CD4-positive, alpha-beta T cell treated with Interferon gamma for 1 hour (primary cell): ENCODE measurements at regions not wholly inside any gene's neighbourhood (a gene's known extent, or its start where the extent isn't known, plus 50 kb on each side); places are given as distances from the start of the nearest gene placed in this dataset.
"Not testable (repeated sequence)": the region's sequence is repeated elsewhere in the genome, so short reads cannot be mapped to it uniquely, and the experiment has no call there.

ENCODE experiments used
- DNase-seq: peaks from one replicate; pipeline ENCODE4 v3.0.0-alpha.2; 2020

- no peak for DNase-seq
Measured at GRCh38 chr10:44752451-44753441, 158.4 kb upstream of the TMEM72 start.

DNA sequence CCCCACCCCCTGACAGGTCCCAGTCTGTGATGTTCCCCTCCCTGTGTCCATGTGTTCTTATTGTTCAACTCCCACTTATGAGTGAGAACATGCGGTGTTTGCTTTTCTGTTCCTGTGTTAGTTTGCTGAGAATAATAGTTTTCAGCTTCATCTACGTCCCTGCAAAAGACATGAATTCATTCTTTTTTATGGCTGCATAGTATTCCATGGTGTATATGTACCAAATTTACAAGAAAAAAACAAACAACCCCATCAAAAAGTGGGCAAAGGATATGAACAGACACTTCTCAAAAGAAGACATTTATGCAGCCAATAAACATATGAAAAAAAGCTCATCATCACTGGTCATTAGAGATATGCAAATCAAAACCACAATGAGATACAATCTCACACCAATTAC is 156.8 kb upstream of the TMEM72 start:
- not testable (repeated sequence) for DNase-seq

DNA sequence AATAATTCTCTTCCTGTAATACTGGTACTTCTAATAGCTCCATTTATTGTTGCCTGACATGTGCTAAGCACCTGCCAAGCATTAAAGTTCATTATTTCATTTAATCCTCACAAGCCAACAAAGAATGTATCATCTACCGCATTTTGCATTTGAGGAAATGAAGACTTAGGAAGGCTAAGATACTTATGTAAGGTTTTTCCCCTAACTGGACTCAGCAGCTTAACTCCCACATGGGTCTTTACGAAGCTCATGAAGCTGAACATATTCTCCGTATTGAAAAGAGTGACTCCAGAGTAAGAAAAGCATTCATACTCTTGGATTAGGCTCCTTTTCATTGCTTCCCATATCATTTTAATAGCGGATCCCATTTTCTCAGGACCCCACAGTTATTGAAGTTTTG is 155.7 kb upstream of the TMEM72 start:
- DNase-seq, result no peak

DNA sequence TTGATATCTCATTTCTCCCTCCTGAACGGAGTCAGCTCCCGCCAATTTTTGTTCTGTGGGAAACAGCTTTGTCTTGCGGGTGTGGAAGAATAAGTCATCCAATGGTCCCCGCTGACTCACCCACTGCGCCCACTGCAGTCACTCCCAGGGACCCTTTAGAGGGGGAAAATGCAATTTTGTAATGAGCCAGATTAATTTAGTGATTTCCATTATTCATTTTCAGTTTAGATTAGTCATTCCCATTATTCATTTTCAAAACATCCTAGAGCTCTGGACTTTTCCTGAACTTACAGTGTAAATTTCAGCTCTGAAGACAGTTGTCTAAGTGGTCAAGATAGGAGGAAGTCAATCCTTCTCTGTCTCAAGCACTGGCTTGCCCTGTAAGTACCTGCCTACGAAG is 154.9 kb upstream of the TMEM72 start:
- DNase-seq, result no peak

DNA sequence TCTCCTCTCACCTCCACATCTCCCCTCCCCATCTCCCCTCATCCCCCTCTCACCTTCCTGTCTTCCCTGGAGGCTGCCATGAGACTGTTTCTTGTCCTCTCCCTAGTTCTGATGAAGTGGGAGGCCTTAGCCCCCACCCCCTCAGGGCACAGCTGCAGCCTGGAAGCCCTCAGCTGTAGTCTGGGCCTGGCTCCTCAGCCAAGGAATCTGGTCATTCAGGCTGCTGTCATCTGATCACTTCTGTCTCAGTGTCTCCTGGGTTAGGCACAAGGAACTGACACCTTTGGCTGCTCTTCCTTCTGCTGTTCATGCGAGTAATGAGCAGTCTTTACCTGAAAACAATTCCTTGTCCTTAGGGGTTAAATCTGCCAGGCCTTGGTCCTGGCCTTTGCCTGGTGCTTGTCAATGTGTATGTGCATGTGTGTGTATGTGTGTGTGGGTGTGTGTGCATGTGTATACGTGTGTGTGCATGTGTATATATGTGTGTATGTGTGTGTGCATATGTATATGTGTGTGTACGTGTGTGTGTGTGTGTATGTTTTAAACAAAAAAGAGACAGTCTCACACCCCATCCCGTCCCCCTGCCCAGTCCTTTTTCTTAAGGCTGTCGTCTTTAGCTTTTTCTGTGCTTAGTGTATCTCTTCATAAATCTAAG is 153.5 kb upstream of the TMEM72 start:
- DNase-seq, result no peak

DNA sequence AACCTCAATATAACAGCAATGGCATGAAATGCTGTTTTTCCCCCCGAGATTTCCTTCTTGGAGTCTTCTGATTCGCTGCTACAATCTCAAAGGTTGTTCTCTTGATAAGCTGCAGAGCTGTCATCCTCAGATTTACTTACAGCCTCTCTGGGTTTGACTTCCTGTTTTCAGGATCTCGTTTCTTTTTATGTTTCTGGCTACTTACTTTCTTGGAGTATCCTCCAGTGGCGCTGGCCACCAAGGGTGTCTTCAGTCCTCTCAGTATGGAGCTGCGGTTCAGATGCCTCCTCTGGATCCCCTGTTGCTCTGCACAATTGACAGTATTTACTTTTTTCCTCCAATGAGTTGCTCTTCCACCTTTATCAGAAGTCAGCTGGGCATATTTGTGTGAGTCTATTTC is 152.0 kb upstream of the TMEM72 start:
- DNase-seq, result no peak

- no peak for DNase-seq
Measured at GRCh38 chr10:44760513-44760912, 150.6 kb upstream of the TMEM72 start.

DNA sequence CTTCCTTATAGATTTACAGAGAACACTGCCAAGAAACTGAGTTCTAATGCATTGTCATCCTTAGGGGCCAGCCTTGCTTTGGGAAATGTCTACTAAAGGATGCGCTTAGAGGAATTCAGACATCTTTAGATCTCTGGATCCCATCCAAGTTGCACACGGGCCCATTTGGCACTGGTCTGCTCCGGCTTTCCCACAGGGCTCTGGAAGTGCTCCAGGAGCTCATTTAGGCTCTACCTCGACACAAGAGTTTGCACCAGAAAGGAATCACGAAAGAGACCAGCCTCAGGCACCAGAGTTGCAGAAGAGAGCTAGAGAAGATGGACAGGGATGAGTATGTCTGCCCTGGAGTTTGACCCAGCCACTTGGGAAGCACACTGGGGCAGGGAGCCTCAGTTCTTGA is 150.1 kb upstream of the TMEM72 start:
- no peak for DNase-seq

- no peak for DNase-seq
Measured at GRCh38 chr10:44763331-44763730, 147.8 kb upstream of the TMEM72 start.

DNA sequence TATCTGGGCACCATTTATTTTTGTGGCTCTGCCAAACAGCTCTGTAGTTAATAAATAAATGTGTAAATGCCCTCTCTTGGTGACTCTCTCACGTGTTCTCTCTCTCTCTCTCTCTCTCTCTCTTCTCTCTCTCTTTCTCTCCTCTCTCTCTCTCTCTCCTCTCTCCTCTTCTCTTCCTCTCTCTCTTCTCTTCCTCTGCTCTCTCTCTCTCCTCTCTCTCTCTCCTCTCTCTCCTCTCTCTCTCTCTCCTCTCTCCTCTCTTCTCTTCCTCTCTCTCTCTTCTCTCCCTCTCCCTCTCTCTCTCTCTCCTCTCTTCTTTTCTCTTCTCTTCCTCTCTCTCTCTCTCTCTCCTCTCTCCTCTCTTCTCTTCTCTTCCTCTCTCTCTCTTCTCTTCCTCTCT is 145.8 kb upstream of the TMEM72 start:
- DNase-seq, result no peak

DNA sequence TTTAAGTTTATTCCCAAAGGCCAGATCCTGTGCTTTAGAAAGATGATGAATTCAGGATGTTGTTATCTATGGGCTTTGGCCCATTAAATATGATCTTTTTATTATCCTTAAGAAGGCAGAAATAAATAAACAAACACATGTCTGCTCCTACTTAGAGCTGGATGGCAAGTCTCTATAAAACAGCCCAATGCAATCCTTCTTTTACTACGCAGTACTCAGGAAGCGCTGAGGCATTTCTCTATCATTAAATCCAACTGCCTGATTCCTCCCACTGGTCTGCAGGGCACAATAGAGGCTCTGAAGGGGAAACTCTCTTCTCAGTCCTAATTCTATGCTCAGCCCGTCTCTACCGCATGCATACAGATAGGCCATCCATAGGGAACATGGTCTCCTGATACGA is 144.5 kb upstream of the TMEM72 start:
- DNase-seq, result no peak

- no peak for DNase-seq
Measured at GRCh38 chr10:44769450-44769849, 141.7 kb upstream of the TMEM72 start.

GRCh38 chr10:44771233-44771995 is 139.7 kb upstream of the TMEM72 start:
- no peak for DNase-seq

DNA sequence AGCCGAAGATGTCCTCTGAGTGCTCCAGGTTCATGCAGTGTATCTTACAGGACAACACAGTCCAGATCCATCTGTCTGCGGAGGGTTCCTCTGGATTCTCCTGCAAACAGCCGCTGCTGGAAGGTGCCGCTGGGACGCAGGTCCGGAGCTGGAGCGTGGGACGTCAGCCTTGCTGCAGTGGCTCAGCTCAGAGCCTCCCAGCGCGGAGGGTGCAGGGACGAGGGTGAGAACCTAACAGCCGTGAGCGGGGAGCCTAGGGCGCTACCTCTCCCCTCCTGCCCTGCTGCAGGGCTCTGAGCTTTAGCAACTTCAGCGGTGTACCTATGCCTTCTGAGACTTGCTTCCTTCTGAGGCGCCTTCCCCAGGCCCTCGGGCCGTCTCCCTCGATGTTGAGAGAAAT is 137.6 kb upstream of the TMEM72 start:
- no peak for DNase-seq

DNA sequence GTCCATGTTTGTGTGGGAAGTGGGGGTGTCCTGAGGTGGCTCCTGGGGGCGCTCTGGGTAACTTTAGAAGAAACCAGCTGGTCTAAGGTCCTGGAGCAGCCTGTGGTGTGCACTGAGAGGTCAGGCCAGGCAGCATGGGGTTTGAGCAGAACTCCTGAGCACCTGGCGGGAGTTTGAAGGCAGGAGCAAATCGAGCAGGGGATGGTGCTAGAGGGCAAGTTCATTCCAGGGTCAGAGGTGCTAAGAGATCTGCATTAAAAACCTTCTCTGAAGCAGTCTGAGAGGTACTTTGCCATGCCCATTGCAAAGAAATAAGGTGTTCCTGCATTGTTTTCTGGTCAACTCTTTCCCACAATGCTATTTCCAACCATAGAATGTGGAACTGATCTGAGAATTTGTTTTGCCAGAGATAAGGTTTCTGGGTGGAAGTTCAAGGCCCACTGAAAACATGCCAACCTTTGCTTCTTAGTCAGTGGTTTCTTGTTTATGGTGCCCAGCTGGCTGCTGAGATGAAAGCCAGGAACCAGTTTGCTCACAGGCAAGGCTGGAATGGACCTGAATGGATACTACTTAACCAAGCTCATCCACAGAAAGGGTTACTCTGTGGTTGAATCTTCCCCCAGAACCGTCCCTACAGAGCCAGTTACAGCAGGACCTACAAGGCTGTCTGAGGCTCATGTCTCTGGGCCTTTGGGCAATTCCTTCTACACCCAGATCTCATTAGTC is 136.3 kb upstream of the TMEM72 start:
- DNase-seq, result no peak

DNA sequence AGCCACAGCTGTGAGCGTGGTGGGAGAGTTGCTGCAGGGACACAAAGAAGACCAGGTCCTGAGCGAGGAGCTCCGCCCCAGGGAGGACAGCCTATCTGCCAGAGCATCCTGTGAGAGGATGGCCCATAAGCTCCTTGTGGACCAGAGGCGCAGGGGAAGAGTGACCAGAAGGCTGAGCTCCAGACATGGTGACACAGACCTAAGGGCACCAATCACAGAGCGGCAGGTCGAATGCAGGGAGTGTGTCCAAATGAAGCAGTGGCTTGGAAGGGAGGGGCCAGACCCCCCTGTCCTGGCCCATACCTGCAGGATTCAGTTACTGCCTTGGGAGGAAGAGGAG is 135.8 kb upstream of the TMEM72 start:
- DNase-seq, result no peak

DNA sequence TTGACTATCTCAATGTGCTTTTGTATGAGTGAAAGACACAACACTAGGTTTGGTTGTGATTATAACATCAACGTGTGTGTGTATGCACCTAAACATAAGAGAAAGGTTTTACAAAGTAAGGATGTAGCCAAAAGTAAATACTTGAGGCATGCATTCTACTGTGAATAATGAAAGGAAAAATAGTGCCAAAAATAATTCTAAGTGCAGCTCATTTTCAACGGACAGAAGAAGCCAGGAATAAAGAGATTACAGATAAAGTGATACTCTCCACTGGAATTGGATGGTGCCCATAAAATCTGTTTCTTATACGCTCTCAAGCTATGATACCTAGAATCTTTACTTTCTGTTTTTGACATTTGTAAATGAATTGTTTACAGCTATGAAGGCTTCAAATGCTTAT is 135.0 kb upstream of the TMEM72 start:
- no peak for DNase-seq

DNA sequence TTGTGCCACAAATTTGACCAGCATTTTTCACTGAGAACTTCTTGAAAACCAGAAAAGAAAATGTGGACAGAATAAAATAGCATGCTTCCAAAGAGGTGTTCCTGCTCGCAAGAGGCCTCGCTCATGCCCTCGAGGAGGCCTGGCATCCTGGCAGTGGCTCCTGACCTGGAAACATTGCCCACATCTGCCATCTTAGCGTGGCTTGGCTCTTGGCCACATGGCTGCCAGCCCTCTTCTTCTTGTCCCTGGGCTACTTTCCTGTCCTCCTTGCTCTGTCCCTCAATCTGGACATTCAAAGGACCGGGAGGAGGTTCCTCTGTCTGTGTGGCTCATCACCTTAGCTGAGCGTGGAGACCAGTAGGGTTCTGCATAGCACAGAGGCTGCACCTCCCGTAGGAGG is 131.6 kb upstream of the TMEM72 start:
- no peak for DNase-seq

GRCh38 chr10:44780426-44780825 is 130.7 kb upstream of the TMEM72 start:
- DNase-seq, result no peak

DNA sequence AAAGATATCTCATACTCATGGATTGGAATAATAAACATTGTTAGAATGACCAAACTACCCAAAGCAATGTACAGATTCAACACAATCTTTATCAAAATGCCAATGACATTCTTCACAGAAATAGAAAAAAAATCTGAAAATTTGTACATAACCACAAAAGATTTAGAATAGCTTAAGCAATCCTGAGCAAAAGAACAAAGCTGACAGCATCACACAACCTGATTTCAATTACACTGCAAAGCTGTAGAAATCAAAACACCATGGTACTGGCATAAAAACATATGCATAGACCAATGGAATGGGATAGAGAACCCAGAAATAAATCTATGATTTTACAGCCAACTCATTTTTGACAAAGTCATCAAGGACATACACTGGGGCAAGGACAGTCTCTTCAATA is 130.0 kb upstream of the TMEM72 start:
- DNase-seq, result no peak

GRCh38 chr10:44786286-44786850 is 124.8 kb upstream of the TMEM72 start:
- DNase-seq, result no peak

GRCh38 chr10:44787480-44788075 is 123.6 kb upstream of the TMEM72 start:
- no peak for DNase-seq
